ENCODE measurements at regions not wholly inside any gene's neighbourhood (a gene's known extent, or its start where the extent isn't known, plus 50 kb on each side); places are given as distances from the start of the nearest gene placed in this dataset.

DNA sequence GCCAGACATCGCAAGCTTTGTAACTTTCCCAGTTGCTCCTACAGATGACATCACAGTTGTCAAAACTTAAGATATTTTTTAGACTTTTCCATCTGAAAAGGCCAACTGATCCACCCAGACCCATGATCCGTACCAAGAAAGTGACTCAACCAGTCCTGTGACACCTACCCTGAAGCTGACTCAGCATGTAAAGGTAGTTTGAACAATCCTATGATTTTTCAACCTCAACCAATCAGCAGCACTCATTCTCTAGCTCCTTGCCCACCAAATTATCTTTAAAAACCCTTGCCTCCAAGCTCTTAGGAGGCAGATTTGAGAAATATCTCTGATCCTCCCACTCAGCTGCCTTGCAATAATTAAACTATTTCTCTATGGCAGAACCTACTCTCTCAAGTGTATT, 1686.7 kb upstream of the LRRTM1 start:
- TF ChIP-seq, protein P1, sequence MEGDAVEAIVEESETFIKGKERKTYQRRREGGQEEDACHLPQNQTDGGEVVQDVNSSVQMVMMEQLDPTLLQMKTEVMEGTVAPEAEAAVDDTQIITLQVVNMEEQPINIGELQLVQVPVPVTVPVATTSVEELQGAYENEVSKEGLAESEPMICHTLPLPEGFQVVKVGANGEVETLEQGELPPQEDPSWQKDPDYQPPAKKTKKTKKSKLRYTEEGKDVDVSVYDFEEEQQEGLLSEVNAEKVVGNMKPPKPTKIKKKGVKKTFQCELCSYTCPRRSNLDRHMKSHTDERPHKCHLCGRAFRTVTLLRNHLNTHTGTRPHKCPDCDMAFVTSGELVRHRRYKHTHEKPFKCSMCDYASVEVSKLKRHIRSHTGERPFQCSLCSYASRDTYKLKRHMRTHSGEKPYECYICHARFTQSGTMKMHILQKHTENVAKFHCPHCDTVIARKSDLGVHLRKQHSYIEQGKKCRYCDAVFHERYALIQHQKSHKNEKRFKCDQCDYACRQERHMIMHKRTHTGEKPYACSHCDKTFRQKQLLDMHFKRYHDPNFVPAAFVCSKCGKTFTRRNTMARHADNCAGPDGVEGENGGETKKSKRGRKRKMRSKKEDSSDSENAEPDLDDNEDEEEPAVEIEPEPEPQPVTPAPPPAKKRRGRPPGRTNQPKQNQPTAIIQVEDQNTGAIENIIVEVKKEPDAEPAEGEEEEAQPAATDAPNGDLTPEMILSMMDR (IDR thresholded peaks at IDR 0.05), result no peak
- no peak for TF ChIP-seq POLR2AphosphoS5 (IDR thresholded peaks at IDR 0.05)

Data from upper lobe of left lung (tissue), 4 donors.